ENCODE measurements at regions not wholly inside any gene's neighbourhood (a gene's known extent, or its start where the extent isn't known, plus 50 kb on each side); places are given as distances from the start of the nearest gene placed in this dataset.

- 57% methylated on average over 4 of the region's 4 CpGs for WGBS (ENCODE audit: insufficient coverage, insufficient replicate concordance, low lambda C conversion rate, missing lambda C conversion rate)
- POLR2A ChIA-PET, result interaction anchor here (0.6 to 0.7 kb wide), 3 partner anchors 16 to 257 kb away, joined by 3 to 4 read pairs (median 3); no protein-coding TSS in a partner anchor
- SMC1A ChIA-PET (ENCODE audit: uncharacterized antibody, unreplicated experiment), result interaction anchor here (0.5 to 2.8 kb wide), 3 partner anchors 9 to 257 kb away, joined by 3 to 8 read pairs (median 3); no protein-coding TSS in a partner anchor
- CTCF ChIA-PET, result interaction anchor here (0.6 to 0.7 kb wide), 3 partner anchors 61 to 240 kb away, joined by 3 read pairs; no protein-coding TSS in a partner anchor
- H3K27me3 ChIP-seq (replicated peaks in 1 of 2; ENCODE audit: control insufficient read depth in 2 of 2, insufficient read depth in 2 of 2, low read length in 1 of 2), result no peaks in the 10 kb centered on the region
- RAD21 ChIA-PET (ENCODE audit: unreplicated experiment), result no interaction called here
- intact Hi-C loops (cut with micrococcal nuclease; ENCODE audit: unreplicated experiment), result no loop called here
- ATAC-seq, result no peak
- no peak for FAIRE-seq
- H3K9me3 ChIP-seq (replicated peaks; ENCODE audit: control insufficient read depth, insufficient read depth, low read length), result no peaks in the 10 kb centered on the region
- BruUV-seq (replicated peaks), result no TSS peak
- no peak for DNase-seq (ENCODE audit: low read depth, low spot score)
- no peak overlapping the region for H3K27ac ChIP-seq (ENCODE audit: control insufficient read depth, insufficient read depth)
- TF ChIP-seq ZNF384 (IDR thresholded peaks at IDR 0.05; ENCODE audit: borderline replicate concordance, low read depth, low read length), result no peak
- no peak for TF ChIP-seq FOXM1 (IDR thresholded peaks at IDR 0.05; ENCODE audit: low read depth, low read length)
- TF ChIP-seq JUNB (IDR thresholded peaks at IDR 0.05), result no peak
- TF ChIP-seq ZNF217 (IDR thresholded peaks at IDR 0.05), result no peak
- TF ChIP-seq MXI1 (IDR thresholded peaks at IDR 0.05; ENCODE audit: low read depth, low read length), result no peak
- in situ Hi-C loops (cut with MboI), result no loop called here
- H3K4me3 ChIP-seq, result no peak overlapping the region
- H3K36me3 ChIP-seq (ENCODE audit: control insufficient read depth in 2 of 2, insufficient read depth in 2 of 2, low read length in 1 of 2), result no peaks in the 10 kb centered on the region
- H3K4me1 ChIP-seq (ENCODE audit: control insufficient read depth, insufficient read depth, low read length), result peaks cover 5% of the 10 kb centered on the region; the same call in 1 of the 2 replicates
- no peak overlapping the region for H3K9ac ChIP-seq (ENCODE audit: control insufficient read depth, insufficient read depth, low read length)
- H3K4me2 ChIP-seq (ENCODE audit: control insufficient read depth, insufficient read depth), result no peak overlapping the region
- no peaks in the 10 kb centered on the region for H4K20me1 ChIP-seq (ENCODE audit: control insufficient read depth, insufficient read depth)
- no peaks in the 10 kb centered on the region for H3K79me2 ChIP-seq (ENCODE audit: control insufficient read depth, insufficient read depth, low read length)
- H2AFZ ChIP-seq (ENCODE audit: control insufficient read depth, low read depth, low read length), result no peak overlapping the region
These were observed 53.4 kb upstream of the KLF7 start for GRCh38 chr2:207219081-207219630.

- POLR2A ChIA-PET, result no interaction called here
- Histone ChIP-seq H3K36me3 (ENCODE audit: control insufficient read depth in 2 of 2, insufficient read depth in 2 of 2, low read length in 1 of 2) (no peaks in the 10 kb centered on the region), H3K79me2 (ENCODE audit: control insufficient read depth, insufficient read depth, low read length) (no peaks in the 10 kb centered on the region), H3K4me1 (ENCODE audit: control insufficient read depth, insufficient read depth, low read length) (peaks cover 11% of the 10 kb centered on the region), H3K9ac (ENCODE audit: control insufficient read depth, insufficient read depth, low read length) (no peak overlapping the region), H3K9me3 (replicated peaks; ENCODE audit: control insufficient read depth, insufficient read depth, low read length) (no peaks in the 10 kb centered on the region), H3K27me3 (replicated peaks in 1 of 2; ENCODE audit: control insufficient read depth in 2 of 2, insufficient read depth in 2 of 2, low read length in 1 of 2) (no peaks in the 10 kb centered on the region), H4K20me1 (ENCODE audit: control insufficient read depth, insufficient read depth) (no peaks in the 10 kb centered on the region), H3K4me2 (ENCODE audit: control insufficient read depth, insufficient read depth) (no peak overlapping the region), H2AFZ (ENCODE audit: control insufficient read depth, low read depth, low read length) (no peak overlapping the region), H3K4me3 (no peak overlapping the region), H3K27ac (ENCODE audit: control insufficient read depth, insufficient read depth) (no peak overlapping the region)
- 66% methylated on average over 10 of the region's 10 CpGs for WGBS (ENCODE audit: insufficient coverage, insufficient replicate concordance, low lambda C conversion rate, missing lambda C conversion rate)
- DNase-seq (ENCODE audit: low read depth, low spot score) (no peak), FAIRE-seq (no peak), ATAC-seq (no peak)
- BruUV-seq (replicated peaks), result no TSS peak
- SMC1A ChIA-PET (ENCODE audit: uncharacterized antibody, unreplicated experiment), result interaction anchor here (1.1 to 2.8 kb wide), 2 partner anchors 10 to 119 kb away, joined by 4 to 8 read pairs; no protein-coding TSS in a partner anchor
- intact Hi-C loops (cut with micrococcal nuclease; ENCODE audit: unreplicated experiment) (no loop called here), in situ Hi-C loops (cut with MboI) (no loop called here)
- CTCF ChIA-PET, result interaction anchor here (0.6 to 0.9 kb wide), 3 partner anchors 50 to 239 kb away, joined by 3 read pairs; no protein-coding TSS in a partner anchor
- RAD21 ChIA-PET (ENCODE audit: unreplicated experiment), result interaction anchor here (1.9 kb wide), 1 partner anchor 118 kb away, joined by 4 read pairs; no protein-coding TSS in a partner anchor
- TF ChIP-seq USF1 (IDR thresholded peaks at IDR 0.05; ENCODE audit: borderline replicate concordance, extremely low read length, insufficient read depth, low read depth, low read length) (no peak), CBX5 (IDR thresholded peaks at IDR 0.05; ENCODE audit: low read depth) (no peak), CREB1 (IDR thresholded peaks at IDR 0.05; ENCODE audit: low read depth) (no peak), ATF7 (IDR thresholded peaks at IDR 0.05; ENCODE audit: low read depth) (no peak)
These were observed 54.1 kb upstream of the KLF7 start for GRCh38 chr2:207219676-207220501.

All from GM12878 (cell line).